Thymus (tissue), 11 donors: ENCODE measurements at regions not wholly inside any gene's neighbourhood (a gene's known extent, or its start where the extent isn't known, plus 50 kb on each side); places are given as distances from the start of the nearest gene placed in this dataset.

Experiments used
- DNase-seq, 9 donors: peaks; one replicate each; pipeline ENCODE4 v3.0.0-alpha.2; 2013; ENCODE audit warnings: low spot score in 9 of 9, low read depth in 6 of 9, missing footprints in 1 of 9
- H3K27ac ChIP-seq, 2 donors: one replicate each; pipeline ENCODE4 v1.5.1; 2013; ENCODE audit warnings: control low read depth in 1 of 2, low read depth in 1 of 2, low read length in 1 of 2, mild to moderate bottlenecking in 1 of 2, moderate library complexity in 1 of 2
- H3K27me3 ChIP-seq, 2 donors: one replicate each; pipeline ENCODE4 v1.5.1; 2013; ENCODE audit warnings: low read length in 1 of 2; ENCODE audit not compliant: control insufficient read depth in 2 of 2, insufficient read depth in 1 of 2
- H3K36me3 ChIP-seq, 2 donors: one replicate each; pipeline ENCODE4 v1.5.1; 2013; ENCODE audit warnings: low read length in 1 of 2, mild to moderate bottlenecking in 1 of 2, moderate library complexity in 1 of 2; ENCODE audit not compliant: control insufficient read depth in 2 of 2, insufficient read depth in 2 of 2
- H3K4me1 ChIP-seq, 2 donors: one replicate each; pipeline ENCODE4 v1.5.1; 2013; ENCODE audit warnings: low read length in 2 of 2; ENCODE audit not compliant: control insufficient read depth in 2 of 2, insufficient read depth in 2 of 2
- H3K4me3 ChIP-seq, 2 donors: one replicate each; pipeline ENCODE4 v1.5.1; 2013; ENCODE audit warnings: low read length in 2 of 2, control low read depth in 1 of 2, mild to moderate bottlenecking in 1 of 2
- H3K9me3 ChIP-seq, 2 donors: one replicate each; pipeline ENCODE4 v1.5.1; 2013; ENCODE audit warnings: low read length in 1 of 2, mild to moderate bottlenecking in 1 of 2; ENCODE audit not compliant: control insufficient read depth in 2 of 2, insufficient read depth in 1 of 2
- WGBS: extraction: QIAGEN DNeasy Blood & Tissue Kit; methylation state at CpG from one replicate; pipeline ENCODE4 v1.1.7; 2013; 5-methylcytosine and 5-hydroxymethylcytosine counted together
- donor health status: healthy.

DNA sequence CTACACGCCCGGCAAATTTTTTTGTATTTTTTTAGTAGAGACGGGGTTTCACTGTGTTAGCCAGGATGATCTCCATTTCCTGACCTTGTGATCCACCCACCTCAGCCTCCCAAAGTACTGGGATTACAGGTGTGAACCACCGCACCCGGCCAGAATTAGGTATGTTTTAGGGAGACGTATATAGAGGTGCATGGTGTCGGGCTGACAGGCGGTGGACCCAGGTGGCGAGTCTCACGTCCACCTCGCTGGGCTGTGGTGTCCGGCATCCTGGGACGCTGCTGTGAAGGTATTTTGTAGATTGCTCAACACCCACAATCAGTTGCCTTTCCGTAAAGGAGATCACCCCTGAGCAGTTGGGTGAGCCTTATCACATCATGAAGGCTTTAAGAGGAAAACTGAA lies 728.6 kb downstream of the BRD1 start:
- Histone ChIP-seq H3K27me3 (peaks cover 0 to 2% of the 10 kb centered on the region in 2 donors), H3K9me3 (no peaks in the 10 kb centered on the region), H3K36me3 (no peaks in the 10 kb centered on the region), H3K4me3 (no peak overlapping the region), H3K27ac (no peak overlapping the region), H3K4me1 (no peaks in the 10 kb centered on the region)
- WGBS, result 92% methylated on average over 14 of the region's 14 CpGs
- DNase-seq, result no peak

DNA sequence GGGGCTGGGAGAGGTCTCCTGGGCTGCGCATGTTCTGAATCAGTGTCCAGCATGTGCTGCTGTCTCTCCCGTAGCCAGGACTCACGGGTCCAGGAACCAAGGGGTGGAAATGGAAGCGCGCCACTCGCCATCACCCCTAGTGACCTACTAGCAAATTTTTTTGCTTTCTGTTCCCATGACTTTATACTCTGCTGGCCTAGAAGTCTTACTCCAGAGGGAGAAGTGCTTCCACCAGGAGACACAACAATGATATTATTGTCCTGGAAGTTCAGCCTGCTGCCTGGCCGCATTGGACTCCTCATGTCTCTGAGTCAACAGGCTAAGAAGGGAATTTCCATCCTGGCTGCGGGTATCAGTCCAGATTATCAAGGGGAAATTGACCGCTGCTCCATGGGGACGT lies 729.7 kb downstream of the BRD1 start:
- Histone ChIP-seq H3K36me3 (no peaks in the 10 kb centered on the region), H3K27me3 (peaks cover 0 to 2% of the 10 kb centered on the region in 2 donors), H3K27ac (no peak overlapping the region), H3K9me3 (no peaks in the 10 kb centered on the region), H3K4me3 (no peak overlapping the region), H3K4me1 (no peaks in the 10 kb centered on the region)
- DNase-seq, result no peak
- 96% methylated on average over 10 of the region's 10 CpGs for WGBS

DNA sequence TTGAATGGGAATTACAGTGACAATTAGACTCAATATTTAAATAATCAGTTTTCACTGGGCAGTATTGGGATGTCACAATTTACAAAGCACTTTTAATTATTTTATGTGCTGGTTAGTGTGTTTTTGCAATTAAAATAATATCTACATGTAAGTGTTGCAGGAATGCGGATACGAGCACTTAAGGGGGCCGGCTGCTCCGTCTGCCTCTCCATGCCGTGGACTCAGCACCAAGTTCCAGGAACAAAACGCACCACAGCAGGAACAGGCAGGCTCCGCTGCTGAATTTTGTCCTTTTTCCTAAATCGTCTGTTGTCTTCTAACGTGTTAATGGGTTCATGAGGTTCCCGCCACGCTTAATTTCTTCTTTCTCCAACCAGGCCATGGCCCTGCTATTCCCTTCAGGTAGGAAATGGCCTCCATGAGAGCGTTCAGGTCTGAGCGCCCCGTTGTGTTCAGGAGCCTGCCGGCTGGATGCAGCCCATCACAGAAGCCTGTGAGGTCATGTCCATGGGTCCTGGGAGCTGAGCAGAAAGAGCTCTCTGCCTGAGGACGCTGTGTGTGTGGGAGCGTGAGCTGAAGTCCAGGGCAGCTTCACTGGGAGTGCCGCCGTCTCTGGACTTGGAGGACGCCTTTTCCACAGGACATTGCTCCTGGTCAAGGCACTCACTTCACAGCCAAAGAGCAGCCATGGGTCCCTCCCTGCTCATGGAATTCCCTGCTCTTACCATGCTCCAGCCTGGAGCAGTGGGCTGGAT lies 730.3 kb downstream of the BRD1 start:
- no peaks in the 10 kb centered on the region for H3K36me3 ChIP-seq
- no peak for DNase-seq
- peaks cover 0 to 2% of the 10 kb centered on the region in 2 donors for H3K27me3 ChIP-seq
- H3K4me1 ChIP-seq, result no peaks in the 10 kb centered on the region
- H3K9me3 ChIP-seq, result no peaks in the 10 kb centered on the region
- H3K4me3 ChIP-seq, result no peak overlapping the region
- WGBS, result 94% methylated on average over 20 of the region's 20 CpGs
- H3K27ac ChIP-seq, result no peak overlapping the region

DNA sequence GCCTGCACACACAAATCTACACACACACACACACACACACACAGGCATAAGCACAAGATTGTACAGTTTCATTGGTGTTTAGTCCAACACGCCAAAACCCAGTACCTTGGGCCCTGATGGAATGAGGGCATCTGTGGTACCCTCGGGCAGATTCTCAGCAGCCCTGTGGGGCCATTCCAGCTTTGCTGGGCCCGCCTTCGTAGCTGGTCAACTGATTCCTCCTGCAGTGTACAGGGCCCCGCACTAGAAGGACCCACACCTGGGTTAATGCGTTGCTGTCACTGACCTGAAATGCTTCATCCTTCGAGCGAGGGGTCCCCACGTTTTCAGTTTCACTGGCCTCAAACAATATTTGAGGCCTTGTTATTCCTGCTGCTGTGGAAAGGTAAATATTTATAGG lies 731.2 kb downstream of the BRD1 start:
- 96% methylated on average over 9 of the region's 9 CpGs for WGBS
- Histone ChIP-seq H3K4me1 (no peaks in the 10 kb centered on the region), H3K4me3 (no peak overlapping the region), H3K36me3 (no peaks in the 10 kb centered on the region), H3K27ac (no peak overlapping the region), H3K27me3 (peaks cover 0 to 2% of the 10 kb centered on the region in 2 donors), H3K9me3 (no peaks in the 10 kb centered on the region)
- DNase-seq, result no peak

DNA sequence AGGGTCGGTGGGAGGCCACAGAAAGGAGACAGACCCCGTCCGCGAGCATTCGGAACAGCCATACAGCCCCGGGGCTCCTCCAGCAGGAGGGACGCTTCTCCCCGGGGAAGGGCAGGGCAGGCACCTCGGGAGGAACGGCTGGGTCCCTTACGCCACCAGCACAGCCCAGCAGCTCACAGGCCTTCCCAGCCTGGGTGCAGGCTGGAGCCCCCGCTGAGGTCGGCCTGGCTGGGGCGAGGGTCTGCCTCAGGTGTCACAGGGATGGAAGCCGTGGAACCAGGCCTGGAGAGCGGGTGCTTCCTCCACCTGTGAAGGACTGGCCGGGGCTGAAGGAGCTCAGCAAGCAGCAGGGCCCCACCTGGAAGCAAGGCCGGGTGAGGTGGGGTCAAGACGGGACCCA lies 732.3 kb downstream of the BRD1 start:
- peaks cover 0 to 1% of the 10 kb centered on the region in 2 donors for H3K27me3 ChIP-seq
- no peak for DNase-seq

DNA sequence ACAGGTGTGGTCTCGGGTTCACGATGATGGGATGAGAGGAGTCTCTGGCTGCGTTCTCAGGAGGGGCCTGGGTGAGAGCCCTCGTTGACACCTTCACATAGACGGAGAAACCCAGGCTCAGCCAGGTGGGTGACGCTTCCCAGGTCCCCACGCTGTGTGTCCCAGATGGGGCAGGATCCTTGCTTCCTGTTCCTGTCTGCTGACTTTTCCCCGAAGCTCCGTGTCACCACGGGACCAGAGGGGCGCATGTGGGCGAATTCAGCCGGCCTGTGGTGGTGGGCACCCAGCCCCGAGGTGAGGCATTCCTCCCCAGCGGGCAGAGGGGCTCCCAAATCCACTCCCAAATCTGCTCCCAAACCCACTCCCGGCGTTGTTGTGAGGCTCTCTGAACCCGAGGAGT lies 732.8 kb downstream of the BRD1 start:
- 92% methylated on average over 18 of the region's 18 CpGs for WGBS
- H3K4me1 ChIP-seq, result no peaks in the 10 kb centered on the region

More for the DNA sequence above, 732.3 kb downstream of the BRD1 start:
- 97% methylated on average over 19 of the region's 19 CpGs for WGBS
- Histone ChIP-seq H3K4me1 (no peaks in the 10 kb centered on the region), H3K36me3 (no peaks in the 10 kb centered on the region), H3K4me3 (no peak overlapping the region), H3K27ac (no peak overlapping the region), H3K9me3 (no peaks in the 10 kb centered on the region)

DNA sequence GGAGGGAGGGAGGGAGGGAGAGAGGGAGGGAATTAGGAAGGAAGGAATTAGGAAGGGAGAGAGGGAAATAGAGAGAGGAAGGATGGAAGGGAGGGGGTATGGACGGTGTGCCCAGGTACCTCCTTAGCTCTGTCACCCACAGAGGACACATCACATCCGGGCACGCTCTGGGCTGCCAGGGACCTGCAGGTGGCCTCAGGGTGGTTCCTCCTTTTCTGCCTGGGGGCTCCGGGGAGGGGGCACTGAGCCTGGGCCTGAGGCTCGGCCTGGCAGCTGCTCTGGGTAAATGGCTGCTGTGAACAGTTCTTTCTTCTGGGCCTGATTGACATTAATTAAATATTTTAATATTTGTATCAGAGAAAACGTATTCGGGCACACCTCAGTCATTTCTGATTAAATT lies 733.5 kb downstream of the BRD1 start:
- DNase-seq, result no peak
- WGBS, result 22% methylated on average over 7 of the region's 7 CpGs
- Histone ChIP-seq H3K36me3 (no peaks in the 10 kb centered on the region), H3K27ac (no peak overlapping the region), H3K4me1 (no peaks in the 10 kb centered on the region), H3K4me3 (no peak overlapping the region), H3K27me3 (no peaks in the 10 kb centered on the region), H3K9me3 (no peaks in the 10 kb centered on the region)

More for the DNA sequence above, 732.8 kb downstream of the BRD1 start:
- no peak for DNase-seq
- Histone ChIP-seq H3K4me3 (no peak overlapping the region), H3K9me3 (no peaks in the 10 kb centered on the region), H3K36me3 (no peaks in the 10 kb centered on the region), H3K27ac (no peak overlapping the region), H3K27me3 (no peaks in the 10 kb centered on the region)

DNA sequence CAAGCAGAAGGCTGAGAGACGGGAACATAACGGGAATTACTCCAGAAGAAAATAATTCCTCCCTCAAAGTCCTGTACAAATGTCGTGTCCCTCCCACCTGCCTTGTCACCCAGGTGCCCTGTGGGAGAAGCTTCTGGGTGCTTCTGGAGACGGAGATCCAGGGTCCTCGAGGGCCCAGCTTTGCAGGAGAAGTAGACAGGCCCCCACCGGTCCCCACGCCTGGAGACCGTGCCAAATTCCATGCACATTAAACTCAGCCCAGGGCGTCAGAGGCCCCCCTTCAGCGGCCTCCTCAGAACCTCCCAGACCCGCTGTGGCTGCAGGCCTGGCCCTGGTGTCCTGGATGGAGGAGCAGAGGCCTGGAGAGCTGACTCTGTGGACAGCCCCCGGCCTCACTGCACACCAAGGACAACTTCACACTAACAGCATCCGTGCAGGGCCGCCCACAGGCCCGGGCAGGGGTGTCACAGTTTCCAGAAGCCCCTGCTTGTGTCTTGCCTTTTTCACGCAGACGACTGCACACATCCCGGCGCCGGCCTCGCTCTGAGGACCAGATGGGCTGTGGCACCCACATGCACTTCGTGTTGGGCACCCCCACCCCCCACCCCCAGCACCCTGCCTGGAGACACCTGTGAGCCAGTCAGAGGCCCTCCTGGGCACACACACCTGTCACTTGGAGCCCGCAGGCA lies 734.3 kb downstream of the BRD1 start:
- Histone ChIP-seq H3K27ac (no peak overlapping the region), H3K4me1 (no peaks in the 10 kb centered on the region), H3K9me3 (no peaks in the 10 kb centered on the region), H3K27me3 (no peaks in the 10 kb centered on the region), H3K4me3 (no peak overlapping the region), H3K36me3 (no peaks in the 10 kb centered on the region)
- DNase-seq, result no peak
- 89% methylated on average over 23 of the region's 23 CpGs for WGBS

DNA sequence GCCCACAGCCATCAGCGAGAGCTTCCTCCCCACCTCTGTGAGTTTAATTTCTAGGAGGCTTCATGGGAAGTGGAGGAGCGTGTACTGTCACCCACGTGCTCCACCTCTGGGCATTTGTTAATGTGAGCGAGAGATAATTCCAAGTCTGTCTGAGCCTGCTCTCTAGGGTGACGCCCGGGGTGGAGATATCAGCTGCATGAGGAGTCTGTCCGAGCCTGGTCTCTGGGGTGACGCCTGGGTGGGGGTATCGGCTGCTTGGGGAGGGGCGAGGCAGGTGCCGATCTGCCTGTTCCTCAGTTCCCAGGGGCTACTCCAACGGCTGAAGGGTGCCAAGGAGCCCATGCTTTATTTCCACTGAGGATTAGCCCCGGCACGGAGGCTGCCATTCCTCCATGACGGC lies 735.0 kb downstream of the BRD1 start:
- H3K27me3 ChIP-seq, result no peaks in the 10 kb centered on the region
- no peak for DNase-seq
- H3K4me1 ChIP-seq, result no peaks in the 10 kb centered on the region
- H3K36me3 ChIP-seq, result no peaks in the 10 kb centered on the region
- H3K4me3 ChIP-seq, result no peak overlapping the region
- 93% methylated on average over 15 of the region's 15 CpGs for WGBS
- H3K27ac ChIP-seq, result no peak overlapping the region
- no peaks in the 10 kb centered on the region for H3K9me3 ChIP-seq
